Activated CD4-positive, alpha-beta T cell treated with anti-CD3 and anti-CD28 coated beads, Interleukin-2, amount 10 ng/mL, durations not matched to agents 24 days and 14 days (primary cell): ENCODE measurements at regions not wholly inside any gene's neighbourhood (a gene's known extent, or its start where the extent isn't known, plus 50 kb on each side); places are given as distances from the start of the nearest gene placed in this dataset.
A peak's percentile ranks its signal among the peaks of the same experiment; 100 is the strongest.

Experiments
- DNase-seq: peaks from one replicate; pipeline ENCODE4 v3.0.0; 2022
- H3K27ac Mint-ChIP-seq: one replicate; pipeline ENCODE4 v1.8.0; 2022; ENCODE audit warnings: mild to moderate bottlenecking, mixed read lengths
- H3K27me3 Mint-ChIP-seq: one replicate; pipeline ENCODE4 v1.8.0; 2022; ENCODE audit warnings: mixed read lengths
- H3K36me3 Mint-ChIP-seq: one replicate; pipeline ENCODE4 v1.8.0; 2022; ENCODE audit warnings: low read depth, mild to moderate bottlenecking, mixed read lengths
- H3K4me1 Mint-ChIP-seq: one replicate; pipeline ENCODE4 v1.8.0; 2021; ENCODE audit warnings: mixed read lengths
- H3K4me3 Mint-ChIP-seq: one replicate; pipeline ENCODE4 v1.8.0; 2022; ENCODE audit warnings: mild to moderate bottlenecking, moderate library complexity, mixed read lengths
- H3K9me3 Mint-ChIP-seq: one replicate; pipeline ENCODE4 v1.8.0; 2021; ENCODE audit warnings: mixed read lengths
- intact Hi-C: fragments of 100-400 bp; cut with micrococcal nuclease; formaldehyde crosslinking; loops from one replicate; pipeline ENCODE4 v1.15.1; 2023

- no peaks in the 10 kb centered on the region for H3K27me3 Mint-ChIP-seq
- peaks cover 1% of the 10 kb centered on the region for H3K36me3 Mint-ChIP-seq
- no peak for DNase-seq
- intact Hi-C loops, result no loop called here
- H3K9me3 Mint-ChIP-seq, result no peaks in the 10 kb centered on the region
- H3K4me1 Mint-ChIP-seq, result peaks cover 7% of the 10 kb centered on the region
- no peak overlapping the region for H3K27ac Mint-ChIP-seq
- H3K4me3 Mint-ChIP-seq, result no peak overlapping the region
Observed at GRCh38 chr18:73948497-73948896, 199.1 kb downstream of the FBXO15 start.

GRCh38 chr18:73948084-73948483 is 199.6 kb downstream of the FBXO15 start:
- H3K9me3 Mint-ChIP-seq, result no peaks in the 10 kb centered on the region
- no peak overlapping the region for H3K27ac Mint-ChIP-seq
- H3K4me1 Mint-ChIP-seq, result peaks cover 7% of the 10 kb centered on the region
- intact Hi-C loops, result no loop called here
- H3K36me3 Mint-ChIP-seq, result peaks cover 1% of the 10 kb centered on the region
- no peak for DNase-seq
- no peak overlapping the region for H3K4me3 Mint-ChIP-seq
- no peaks in the 10 kb centered on the region for H3K27me3 Mint-ChIP-seq

GRCh38 chr18:73947180-73947921 is 200.3 kb downstream of the FBXO15 start:
- no peaks in the 10 kb centered on the region for H3K27me3 Mint-ChIP-seq
- no peaks in the 10 kb centered on the region for H3K9me3 Mint-ChIP-seq
- no peak for DNase-seq
- peaks cover 1% of the 10 kb centered on the region for H3K36me3 Mint-ChIP-seq
- intact Hi-C loops, result no loop called here
- H3K27ac Mint-ChIP-seq, result peak overlapping the region; percentile 27
- H3K4me3 Mint-ChIP-seq, result no peak overlapping the region
- H3K4me1 Mint-ChIP-seq, result peaks cover 2% of the 10 kb centered on the region

- Mint-ChIP-seq H3K27me3 (no peaks in the 10 kb centered on the region), H3K4me1 (peaks cover 2% of the 10 kb centered on the region), H3K36me3 (peaks cover 1% of the 10 kb centered on the region), H3K9me3 (no peaks in the 10 kb centered on the region), H3K4me3 (no peak overlapping the region), H3K27ac (no peak overlapping the region)
- DNase-seq, result no peak
- intact Hi-C loops, result no loop called here
Observed at GRCh38 chr18:73945130-73945792, 202.4 kb downstream of the FBXO15 start.

- no peak overlapping the region for H3K27ac Mint-ChIP-seq
- no peak for DNase-seq
- intact Hi-C loops, result no loop called here
- no peaks in the 10 kb centered on the region for H3K27me3 Mint-ChIP-seq
- no peaks in the 10 kb centered on the region for H3K9me3 Mint-ChIP-seq
- no peak overlapping the region for H3K4me3 Mint-ChIP-seq
- peaks cover 1% of the 10 kb centered on the region for H3K36me3 Mint-ChIP-seq
- peaks cover 2% of the 10 kb centered on the region for H3K4me1 Mint-ChIP-seq
Observed at GRCh38 chr18:73944715-73945114, 202.9 kb downstream of the FBXO15 start.

- Mint-ChIP-seq H3K36me3 (peaks cover 1% of the 10 kb centered on the region), H3K27me3 (no peaks in the 10 kb centered on the region), H3K9me3 (no peaks in the 10 kb centered on the region), H3K4me1 (peaks cover 2% of the 10 kb centered on the region), H3K27ac (no peak overlapping the region), H3K4me3 (no peak overlapping the region)
- intact Hi-C loops, result no loop called here
- no peak for DNase-seq
Observed at GRCh38 chr18:73943763-73944162, 203.9 kb downstream of the FBXO15 start.

- Mint-ChIP-seq H3K4me3 (no peak overlapping the region), H3K36me3 (peaks cover 1% of the 10 kb centered on the region), H3K27me3 (no peaks in the 10 kb centered on the region), H3K27ac (no peak overlapping the region), H3K9me3 (no peaks in the 10 kb centered on the region), H3K4me1 (peaks cover 2% of the 10 kb centered on the region)
- intact Hi-C loops, result no loop called here
- no peak for DNase-seq
Observed at GRCh38 chr18:73942956-73943355, 204.7 kb downstream of the FBXO15 start.

GRCh38 chr18:73942081-73942625 is 205.5 kb downstream of the FBXO15 start:
- no peak overlapping the region for H3K27ac Mint-ChIP-seq
- H3K36me3 Mint-ChIP-seq, result peaks cover 1% of the 10 kb centered on the region
- intact Hi-C loops, result no loop called here
- DNase-seq, result no peak
- H3K9me3 Mint-ChIP-seq, result no peaks in the 10 kb centered on the region
- no peaks in the 10 kb centered on the region for H3K27me3 Mint-ChIP-seq
- no peak overlapping the region for H3K4me3 Mint-ChIP-seq
- H3K4me1 Mint-ChIP-seq, result peaks cover 2% of the 10 kb centered on the region

- no peak for DNase-seq
- Mint-ChIP-seq H3K4me1 (no peaks in the 10 kb centered on the region), H3K4me3 (no peak overlapping the region), H3K27me3 (no peaks in the 10 kb centered on the region), H3K27ac (no peak overlapping the region), H3K9me3 (no peaks in the 10 kb centered on the region), H3K36me3 (no peaks in the 10 kb centered on the region)
- intact Hi-C loops, result no loop called here
Observed at GRCh38 chr18:73940721-73941120, 206.9 kb downstream of the FBXO15 start.

GRCh38 chr18:73939391-73939790 is 208.2 kb downstream of the FBXO15 start:
- DNase-seq, result no peak
- Mint-ChIP-seq H3K36me3 (no peaks in the 10 kb centered on the region), H3K9me3 (no peaks in the 10 kb centered on the region), H3K4me3 (no peak overlapping the region), H3K4me1 (no peaks in the 10 kb centered on the region), H3K27me3 (no peaks in the 10 kb centered on the region), H3K27ac (no peak overlapping the region)
- intact Hi-C loops, result no loop called here

GRCh38 chr18:73933685-73934084 is 213.9 kb downstream of the FBXO15 start:
- Mint-ChIP-seq H3K9me3 (no peaks in the 10 kb centered on the region), H3K4me3 (no peak overlapping the region), H3K36me3 (no peaks in the 10 kb centered on the region), H3K27ac (no peak overlapping the region), H3K4me1 (no peaks in the 10 kb centered on the region), H3K27me3 (no peaks in the 10 kb centered on the region)
- DNase-seq, result no peak
- intact Hi-C loops, result no loop called here

GRCh38 chr18:73932976-73933375 is 214.7 kb downstream of the FBXO15 start:
- Mint-ChIP-seq H3K36me3 (no peaks in the 10 kb centered on the region), H3K4me3 (no peak overlapping the region), H3K4me1 (no peaks in the 10 kb centered on the region), H3K9me3 (no peaks in the 10 kb centered on the region), H3K27me3 (no peaks in the 10 kb centered on the region), H3K27ac (no peak overlapping the region)
- no peak for DNase-seq
- intact Hi-C loops, result no loop called here

- no peak overlapping the region for H3K27ac Mint-ChIP-seq
- H3K4me1 Mint-ChIP-seq, result no peaks in the 10 kb centered on the region
- H3K27me3 Mint-ChIP-seq, result no peaks in the 10 kb centered on the region
- no peaks in the 10 kb centered on the region for H3K36me3 Mint-ChIP-seq
- no peaks in the 10 kb centered on the region for H3K9me3 Mint-ChIP-seq
- H3K4me3 Mint-ChIP-seq, result no peak overlapping the region
- DNase-seq, result no peak
- intact Hi-C loops, result no loop called here
Observed at GRCh38 chr18:73927496-73927895, 220.1 kb downstream of the FBXO15 start.

- Mint-ChIP-seq H3K27ac (no peak overlapping the region), H3K4me1 (no peaks in the 10 kb centered on the region), H3K9me3 (no peaks in the 10 kb centered on the region), H3K36me3 (no peaks in the 10 kb centered on the region), H3K27me3 (no peaks in the 10 kb centered on the region), H3K4me3 (no peak overlapping the region)
- intact Hi-C loops, result no loop called here
- peak; percentile 33 for DNase-seq
Observed at GRCh38 chr18:73924836-73925235, 222.8 kb downstream of the FBXO15 start.
